ENCODE measurements at regions not wholly inside any gene's neighbourhood (a gene's known extent, or its start where the extent isn't known, plus 50 kb on each side); places are given as distances from the start of the nearest gene placed in this dataset.

DNA sequence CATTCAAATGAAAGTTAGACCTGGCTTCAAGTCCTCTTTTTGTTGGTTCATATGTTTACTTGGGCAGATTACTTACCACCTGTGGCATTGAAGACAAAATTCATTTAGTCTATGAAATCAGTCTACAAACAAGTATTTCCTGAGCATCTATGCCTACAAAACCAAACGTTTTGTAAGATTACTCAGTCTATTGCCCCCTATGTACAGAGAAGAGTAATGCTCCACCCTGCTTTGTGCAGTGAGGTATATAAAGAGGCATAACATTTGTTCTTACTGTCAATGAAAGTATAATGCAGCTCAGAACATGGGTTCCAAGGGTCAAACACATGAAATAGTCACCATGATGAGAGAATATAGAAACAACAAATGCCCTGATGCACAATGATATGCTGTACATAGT, 580.7 kb downstream of the KIF4B start:
- POLR2A ChIA-PET: no interaction called here
- DNase-seq (ENCODE audit: low read depth in 1 of 2, low spot score in 1 of 2): no peak
- CTCF ChIA-PET: no interaction called here
- no peak overlapping the region for H3K27ac ChIP-seq
- no peak for ATAC-seq
- H3K4me1 ChIP-seq: no peaks in the 10 kb centered on the region
- no peaks in the 10 kb centered on the region for H3K9me3 ChIP-seq
- FAIRE-seq: no peak
- no peak overlapping the region for H3K4me2 ChIP-seq
- WGBS (ENCODE audit: missing lambda C conversion rate): 6% methylated on average over 1 of the region's 1 CpG
- TF ChIP-seq, protein P1, sequence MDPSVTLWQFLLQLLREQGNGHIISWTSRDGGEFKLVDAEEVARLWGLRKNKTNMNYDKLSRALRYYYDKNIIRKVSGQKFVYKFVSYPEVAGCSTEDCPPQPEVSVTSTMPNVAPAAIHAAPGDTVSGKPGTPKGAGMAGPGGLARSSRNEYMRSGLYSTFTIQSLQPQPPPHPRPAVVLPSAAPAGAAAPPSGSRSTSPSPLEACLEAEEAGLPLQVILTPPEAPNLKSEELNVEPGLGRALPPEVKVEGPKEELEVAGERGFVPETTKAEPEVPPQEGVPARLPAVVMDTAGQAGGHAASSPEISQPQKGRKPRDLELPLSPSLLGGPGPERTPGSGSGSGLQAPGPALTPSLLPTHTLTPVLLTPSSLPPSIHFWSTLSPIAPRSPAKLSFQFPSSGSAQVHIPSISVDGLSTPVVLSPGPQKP (IDR thresholded peaks at IDR 0.05; ENCODE audit: low read depth, low read length): no peak
- TF ChIP-seq TP53 (CRISPR knock-in tag; IDR thresholded peaks at IDR 0.05) (no peak), RCOR1 (IDR thresholded peaks at IDR 0.05; ENCODE audit: low read depth, low read length) (no peak), HOXA7 (CRISPR knock-in tag; IDR thresholded peaks at IDR 0.05) (no peak), KDM5A (IDR thresholded peaks at IDR 0.05) (no peak), EHMT2 (IDR thresholded peaks at IDR 0.05; ENCODE audit: low read depth) (no peak), TFCP2L1 (CRISPR knock-in tag; IDR thresholded peaks at IDR 0.05) (no peak), HDAC2 (IDR thresholded peaks at IDR 0.05) (no peak), HEYL (CRISPR knock-in tag; IDR thresholded peaks at IDR 0.05) (no peak), NPAS2 (CRISPR knock-in tag; IDR thresholded peaks at IDR 0.05; ENCODE audit: borderline replicate concordance) (no peak), ZFP36 (IDR thresholded peaks at IDR 0.05; ENCODE audit: borderline replicate concordance, partially characterized antibody) (no peak)
- TF ChIP-seq, protein P2, sequence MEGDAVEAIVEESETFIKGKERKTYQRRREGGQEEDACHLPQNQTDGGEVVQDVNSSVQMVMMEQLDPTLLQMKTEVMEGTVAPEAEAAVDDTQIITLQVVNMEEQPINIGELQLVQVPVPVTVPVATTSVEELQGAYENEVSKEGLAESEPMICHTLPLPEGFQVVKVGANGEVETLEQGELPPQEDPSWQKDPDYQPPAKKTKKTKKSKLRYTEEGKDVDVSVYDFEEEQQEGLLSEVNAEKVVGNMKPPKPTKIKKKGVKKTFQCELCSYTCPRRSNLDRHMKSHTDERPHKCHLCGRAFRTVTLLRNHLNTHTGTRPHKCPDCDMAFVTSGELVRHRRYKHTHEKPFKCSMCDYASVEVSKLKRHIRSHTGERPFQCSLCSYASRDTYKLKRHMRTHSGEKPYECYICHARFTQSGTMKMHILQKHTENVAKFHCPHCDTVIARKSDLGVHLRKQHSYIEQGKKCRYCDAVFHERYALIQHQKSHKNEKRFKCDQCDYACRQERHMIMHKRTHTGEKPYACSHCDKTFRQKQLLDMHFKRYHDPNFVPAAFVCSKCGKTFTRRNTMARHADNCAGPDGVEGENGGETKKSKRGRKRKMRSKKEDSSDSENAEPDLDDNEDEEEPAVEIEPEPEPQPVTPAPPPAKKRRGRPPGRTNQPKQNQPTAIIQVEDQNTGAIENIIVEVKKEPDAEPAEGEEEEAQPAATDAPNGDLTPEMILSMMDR (IDR thresholded peaks at IDR 0.05): no peak
- TF ChIP-seq, protein P3, sequence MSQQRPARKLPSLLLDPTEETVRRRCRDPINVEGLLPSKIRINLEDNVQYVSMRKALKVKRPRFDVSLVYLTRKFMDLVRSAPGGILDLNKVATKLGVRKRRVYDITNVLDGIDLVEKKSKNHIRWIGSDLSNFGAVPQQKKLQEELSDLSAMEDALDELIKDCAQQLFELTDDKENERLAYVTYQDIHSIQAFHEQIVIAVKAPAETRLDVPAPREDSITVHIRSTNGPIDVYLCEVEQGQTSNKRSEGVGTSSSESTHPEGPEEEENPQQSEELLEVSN (IDR thresholded peaks at IDR 0.05; ENCODE audit: borderline replicate concordance, low read depth): no peak
- TF ChIP-seq, protein P4, sequence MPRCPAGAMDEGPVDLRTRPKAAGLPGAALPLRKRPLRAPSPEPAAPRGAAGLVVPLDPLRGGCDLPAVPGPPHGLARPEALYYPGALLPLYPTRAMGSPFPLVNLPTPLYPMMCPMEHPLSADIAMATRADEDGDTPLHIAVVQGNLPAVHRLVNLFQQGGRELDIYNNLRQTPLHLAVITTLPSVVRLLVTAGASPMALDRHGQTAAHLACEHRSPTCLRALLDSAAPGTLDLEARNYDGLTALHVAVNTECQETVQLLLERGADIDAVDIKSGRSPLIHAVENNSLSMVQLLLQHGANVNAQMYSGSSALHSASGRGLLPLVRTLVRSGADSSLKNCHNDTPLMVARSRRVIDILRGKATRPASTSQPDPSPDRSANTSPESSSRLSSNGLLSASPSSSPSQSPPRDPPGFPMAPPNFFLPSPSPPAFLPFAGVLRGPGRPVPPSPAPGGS (IDR thresholded peaks at IDR 0.05): no peak
- TF ChIP-seq, protein P5, sequence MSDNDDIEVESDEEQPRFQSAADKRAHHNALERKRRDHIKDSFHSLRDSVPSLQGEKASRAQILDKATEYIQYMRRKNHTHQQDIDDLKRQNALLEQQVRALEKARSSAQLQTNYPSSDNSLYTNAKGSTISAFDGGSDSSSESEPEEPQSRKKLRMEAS (IDR thresholded peaks at IDR 0.05): no peak
- no peak overlapping the region for H3K4me3 ChIP-seq

DNA sequence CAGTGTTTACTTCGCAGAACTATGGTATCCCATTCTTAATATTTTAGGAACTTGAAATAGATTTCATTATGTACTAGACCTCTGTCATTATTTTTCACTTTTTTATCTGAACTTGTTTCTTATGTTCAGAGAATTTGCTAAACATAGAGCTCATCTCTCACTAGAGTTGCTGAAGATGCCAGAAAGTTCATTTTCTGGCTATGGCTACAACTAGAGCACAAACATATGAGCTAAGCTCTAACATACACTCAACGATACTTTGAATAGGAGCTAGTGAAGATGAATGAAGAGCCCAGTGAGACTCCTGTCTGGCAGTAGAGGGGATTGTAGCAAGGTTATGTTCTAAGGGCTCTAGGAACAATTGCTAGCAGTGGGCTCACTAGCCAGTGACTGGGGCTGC, 582.2 kb downstream of the KIF4B start:
- DNase-seq (ENCODE audit: low read depth in 1 of 2, low spot score in 1 of 2): no peak
- H3K4me2 ChIP-seq: no peak overlapping the region
- ChIA-PET POLR2A (no interaction called here), CTCF (no interaction called here)
- WGBS (ENCODE audit: missing lambda C conversion rate): 29% methylated on average over 2 of the region's 2 CpGs
- no peaks in the 10 kb centered on the region for H3K9me3 ChIP-seq
- H3K4me3 ChIP-seq: no peak overlapping the region
- H3K4me1 ChIP-seq: no peaks in the 10 kb centered on the region
- FAIRE-seq: no peak
- H3K27ac ChIP-seq: no peak overlapping the region
- no peak for ATAC-seq
- TF ChIP-seq RFX5 (IDR thresholded peaks at IDR 0.05) (no peak), KDM5A (IDR thresholded peaks at IDR 0.05) (no peak), NPAS2 (CRISPR knock-in tag; IDR thresholded peaks at IDR 0.05; ENCODE audit: borderline replicate concordance) (no peak), HOXB5 (CRISPR knock-in tag; IDR thresholded peaks at IDR 0.05) (no peak), HEYL (CRISPR knock-in tag; IDR thresholded peaks at IDR 0.05) (no peak), RARB (CRISPR knock-in tag; IDR thresholded peaks at IDR 0.05) (no peak), SREBF2 (IDR thresholded peaks at IDR 0.05) (no peak), RNF2 (IDR thresholded peaks at IDR 0.05; ENCODE audit: borderline replicate concordance, low read depth) (no peak), RAD21 (conservative IDR thresholded peaks at IDR 0.05 in 1 of 2, IDR thresholded peaks at IDR 0.05 in 1 of 2) (no peak), JUN (IDR thresholded peaks at IDR 0.05) (no peak), PHF8 (IDR thresholded peaks at IDR 0.05; ENCODE audit: borderline replicate concordance, low read depth) (no peak), KDM1A (IDR thresholded peaks at IDR 0.05; ENCODE audit: low read depth) (no peak), HDAC2 (IDR thresholded peaks at IDR 0.05) (no peak)
- TF ChIP-seq, protein P1 (IDR thresholded peaks at IDR 0.05; ENCODE audit: low read depth, low read length): no peak
- TF ChIP-seq, protein P6, sequence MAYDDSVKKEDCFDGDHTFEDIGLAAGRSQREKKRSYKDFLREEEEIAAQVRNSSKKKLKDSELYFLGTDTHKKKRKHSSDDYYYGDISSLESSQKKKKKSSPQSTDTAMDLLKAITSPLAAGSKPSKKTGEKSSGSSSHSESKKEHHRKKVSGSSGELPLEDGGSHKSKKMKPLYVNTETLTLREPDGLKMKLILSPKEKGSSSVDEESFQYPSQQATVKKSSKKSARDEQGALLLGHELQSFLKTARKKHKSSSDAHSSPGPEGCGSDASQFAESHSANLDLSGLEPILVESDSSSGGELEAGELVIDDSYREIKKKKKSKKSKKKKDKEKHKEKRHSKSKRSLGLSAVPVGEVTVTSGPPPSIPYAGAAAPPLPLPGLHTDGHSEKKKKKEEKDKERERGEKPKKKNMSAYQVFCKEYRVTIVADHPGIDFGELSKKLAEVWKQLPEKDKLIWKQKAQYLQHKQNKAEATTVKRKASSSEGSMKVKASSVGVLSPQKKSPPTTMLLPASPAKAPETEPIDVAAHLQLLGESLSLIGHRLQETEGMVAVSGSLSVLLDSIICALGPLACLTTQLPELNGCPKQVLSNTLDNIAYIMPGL (CRISPR knock-in tag; IDR thresholded peaks at IDR 0.05; ENCODE audit: borderline replicate concordance): no peak
- TF ChIP-seq, protein P7, sequence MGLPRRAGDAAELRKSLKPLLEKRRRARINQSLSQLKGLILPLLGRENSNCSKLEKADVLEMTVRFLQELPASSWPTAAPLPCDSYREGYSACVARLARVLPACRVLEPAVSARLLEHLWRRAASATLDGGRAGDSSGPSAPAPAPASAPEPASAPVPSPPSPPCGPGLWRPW (IDR thresholded peaks at IDR 0.05): no peak
- TF ChIP-seq, protein P2 (IDR thresholded peaks at IDR 0.05): no peak

All from A549 (cell line).